ENCODE measurements at regions not wholly inside any gene's neighbourhood (a gene's known extent, or its start where the extent isn't known, plus 50 kb on each side); places are given as distances from the start of the nearest gene placed in this dataset.

DNA sequence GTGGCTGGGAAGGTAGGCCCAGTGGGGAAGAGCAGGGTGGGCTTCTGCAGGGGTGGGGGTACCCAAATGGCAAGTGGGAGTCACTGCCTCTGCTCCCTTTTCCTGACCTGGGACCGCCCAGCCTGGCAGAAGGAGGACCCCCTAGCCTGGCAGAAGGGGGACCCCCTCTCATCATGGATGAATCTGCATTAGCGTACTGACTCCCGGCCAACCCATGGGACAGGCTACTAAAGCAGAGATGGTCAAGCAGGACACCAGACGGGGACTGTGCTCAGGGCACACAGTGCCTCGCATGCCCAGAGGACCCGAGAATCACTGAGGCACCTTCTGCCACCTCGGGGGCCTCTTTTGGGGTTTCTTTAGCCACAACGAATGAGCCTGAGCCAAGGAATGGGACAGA is 577.5 kb downstream of the GLRX3 start:
- Histone ChIP-seq H3K4me1 (ENCODE audit: control insufficient read depth, insufficient read depth, low read length) (no peaks in the 10 kb centered on the region), H3K4me3 (ENCODE audit: low read depth in 2 of 2, low read length in 2 of 2) (no peak overlapping the region), H3K27ac (ENCODE audit: low read length) (no peak overlapping the region), H3K9me3 (ENCODE audit: control insufficient read depth, insufficient read depth, low read depth, low read length) (no peaks in the 10 kb centered on the region), H3K27me3 (ENCODE audit: control insufficient read depth, insufficient read depth, low read length) (peaks cover 2% of the 10 kb centered on the region), H3K36me3 (ENCODE audit: control insufficient read depth, insufficient read depth, low read length) (no peaks in the 10 kb centered on the region)
- POLR2A ChIA-PET, result no interaction called here
- CTCF ChIA-PET, result no interaction called here
- BruUV-seq (replicated peaks), result no TSS peak
- TF ChIP-seq POLR2AphosphoS5 (IDR thresholded peaks at IDR 0.05; ENCODE audit: low read depth, low read length), result no peak
- no peak for TF ChIP-seq TCF7L2 (IDR thresholded peaks at IDR 0.05; ENCODE audit: low read depth, low read length)
- no peak for TF ChIP-seq REST (IDR thresholded peaks at IDR 0.05; ENCODE audit: insufficient read depth in 1 of 2, low read depth in 2 of 2, low read length in 1 of 2)
- TF ChIP-seq SIN3A (IDR thresholded peaks at IDR 0.05; ENCODE audit: borderline replicate concordance, insufficient read depth, low read depth, low read length), result no peak
- TF ChIP-seq, protein P1, sequence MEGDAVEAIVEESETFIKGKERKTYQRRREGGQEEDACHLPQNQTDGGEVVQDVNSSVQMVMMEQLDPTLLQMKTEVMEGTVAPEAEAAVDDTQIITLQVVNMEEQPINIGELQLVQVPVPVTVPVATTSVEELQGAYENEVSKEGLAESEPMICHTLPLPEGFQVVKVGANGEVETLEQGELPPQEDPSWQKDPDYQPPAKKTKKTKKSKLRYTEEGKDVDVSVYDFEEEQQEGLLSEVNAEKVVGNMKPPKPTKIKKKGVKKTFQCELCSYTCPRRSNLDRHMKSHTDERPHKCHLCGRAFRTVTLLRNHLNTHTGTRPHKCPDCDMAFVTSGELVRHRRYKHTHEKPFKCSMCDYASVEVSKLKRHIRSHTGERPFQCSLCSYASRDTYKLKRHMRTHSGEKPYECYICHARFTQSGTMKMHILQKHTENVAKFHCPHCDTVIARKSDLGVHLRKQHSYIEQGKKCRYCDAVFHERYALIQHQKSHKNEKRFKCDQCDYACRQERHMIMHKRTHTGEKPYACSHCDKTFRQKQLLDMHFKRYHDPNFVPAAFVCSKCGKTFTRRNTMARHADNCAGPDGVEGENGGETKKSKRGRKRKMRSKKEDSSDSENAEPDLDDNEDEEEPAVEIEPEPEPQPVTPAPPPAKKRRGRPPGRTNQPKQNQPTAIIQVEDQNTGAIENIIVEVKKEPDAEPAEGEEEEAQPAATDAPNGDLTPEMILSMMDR (IDR thresholded peaks at IDR 0.05), result no peak
- in situ Hi-C loops (cut with HindIII; ENCODE audit: low pct_unique_long_range_greater_than_20kb, low sequenced_read_pairs), result no loop called here
- DNase-seq (ENCODE audit: low read depth, low spot score) (no peak), ATAC-seq (no peak)
- intact Hi-C loops (cut with micrococcal nuclease; ENCODE audit: unreplicated experiment), result no loop called here

DNA sequence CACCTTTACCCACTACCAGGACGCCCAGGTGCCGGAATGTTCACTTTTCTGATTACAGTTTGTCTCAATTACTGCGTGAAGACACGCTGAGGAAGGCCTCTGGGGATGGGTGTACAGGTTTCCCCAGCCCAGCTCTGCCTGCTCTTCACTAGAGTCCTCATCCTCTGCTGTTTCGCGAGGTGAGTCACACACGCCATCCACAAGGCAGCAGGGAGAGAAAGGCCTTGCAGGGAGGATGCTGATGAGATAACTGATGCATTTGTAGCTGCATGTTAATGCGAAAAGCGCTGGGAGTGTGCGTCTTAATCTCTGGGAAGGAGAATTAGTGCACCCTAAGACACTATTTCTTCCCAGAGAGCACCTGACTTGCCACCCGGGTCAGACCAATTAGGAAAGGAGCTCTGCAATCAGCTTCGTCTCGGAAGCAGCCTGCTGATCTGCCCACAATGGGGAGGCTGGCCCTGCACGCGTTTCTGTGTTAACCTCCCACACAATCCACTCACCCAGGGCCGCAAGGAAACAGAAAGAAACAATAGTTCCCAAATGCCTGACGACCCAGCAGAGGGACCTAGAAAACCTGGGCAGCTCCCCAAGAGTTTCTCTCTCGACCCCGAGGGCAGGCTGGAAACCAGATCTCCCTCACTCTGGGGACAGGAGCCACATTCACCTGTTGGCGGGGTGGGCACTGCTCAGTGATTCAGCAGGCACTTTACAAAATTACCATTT is 578.7 kb downstream of the GLRX3 start:
- CTCF ChIA-PET, result no interaction called here
- POLR2A ChIA-PET, result no interaction called here
- no TSS peak for BruUV-seq (replicated peaks)
- Histone ChIP-seq H3K4me3 (ENCODE audit: low read depth in 2 of 2, low read length in 2 of 2) (no peak overlapping the region), H3K27ac (ENCODE audit: low read length) (no peak overlapping the region), H3K36me3 (ENCODE audit: control insufficient read depth, insufficient read depth, low read length) (no peaks in the 10 kb centered on the region), H3K9me3 (ENCODE audit: control insufficient read depth, insufficient read depth, low read depth, low read length) (no peaks in the 10 kb centered on the region), H3K4me1 (ENCODE audit: control insufficient read depth, insufficient read depth, low read length) (no peaks in the 10 kb centered on the region), H3K27me3 (ENCODE audit: control insufficient read depth, insufficient read depth, low read length) (peaks cover 2% of the 10 kb centered on the region)
- TF ChIP-seq POLR2AphosphoS5 (IDR thresholded peaks at IDR 0.05; ENCODE audit: low read depth, low read length), result no peak
- TF ChIP-seq, protein P1 (IDR thresholded peaks at IDR 0.05), result no peak
- no peak for TF ChIP-seq REST (IDR thresholded peaks at IDR 0.05; ENCODE audit: insufficient read depth in 1 of 2, low read depth in 2 of 2, low read length in 1 of 2)
- TF ChIP-seq SIN3A (IDR thresholded peaks at IDR 0.05; ENCODE audit: borderline replicate concordance, insufficient read depth, low read depth, low read length), result no peak
- no peak for TF ChIP-seq TCF7L2 (IDR thresholded peaks at IDR 0.05; ENCODE audit: low read depth, low read length)
- intact Hi-C loops (cut with micrococcal nuclease; ENCODE audit: unreplicated experiment) (no loop called here), in situ Hi-C loops (cut with HindIII; ENCODE audit: low pct_unique_long_range_greater_than_20kb, low sequenced_read_pairs) (no loop called here)
- DNase-seq (ENCODE audit: low read depth, low spot score), result no peak
- no peak for ATAC-seq
